Limb (tissue), 2 donors: ENCODE measurements at regions not wholly inside any gene's neighbourhood (a gene's known extent, or its start where the extent isn't known, plus 50 kb on each side); places are given as distances from the start of the nearest gene placed in this dataset.

Experiments used
- DNase-seq, 2 donors: peaks; one replicate each; pipeline ENCODE4 v3.0.0-alpha.2; 2016; ENCODE audit errors: extremely low spot score in 2 of 2

DNA sequence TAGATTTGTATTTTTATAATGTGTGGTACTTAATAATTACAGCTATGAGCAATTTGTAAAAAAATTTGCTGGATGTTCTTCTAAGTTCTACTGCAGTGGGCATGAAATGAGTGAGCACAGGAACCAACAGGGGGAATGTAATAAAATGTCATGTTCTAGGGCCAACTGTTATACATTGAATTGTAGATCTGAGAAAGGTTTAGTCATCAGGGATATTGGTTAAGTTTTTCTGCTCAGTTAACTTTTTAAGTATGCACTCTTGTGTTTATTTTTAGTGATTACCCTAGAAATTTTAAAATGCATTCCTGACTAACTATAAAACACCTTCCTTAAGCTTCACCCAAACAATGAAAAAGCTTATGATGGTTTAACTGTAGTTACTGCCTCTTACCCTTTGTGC lies 101.8 kb downstream of the CAND1 start:
- no peak for DNase-seq

DNA sequence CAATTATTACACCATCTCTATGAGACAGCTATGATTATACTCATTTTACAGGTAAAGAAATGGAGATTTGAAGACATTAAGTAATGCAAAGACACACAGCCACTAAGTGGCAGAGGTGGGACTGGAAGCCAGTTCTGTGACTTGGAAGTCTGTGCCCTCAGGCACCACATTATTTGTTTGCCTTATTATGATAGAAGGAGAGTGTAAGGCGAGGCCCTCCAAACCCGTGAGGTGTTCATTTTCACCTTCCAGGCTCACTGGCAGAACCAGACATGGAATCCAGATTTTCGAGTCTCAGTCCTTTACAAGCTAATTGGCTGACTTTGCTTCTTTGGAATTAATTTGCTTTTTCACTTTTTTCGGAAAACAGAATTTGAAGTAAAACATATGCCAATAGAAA lies 107.9 kb downstream of the CAND1 start:
- DNase-seq: no peak

DNA sequence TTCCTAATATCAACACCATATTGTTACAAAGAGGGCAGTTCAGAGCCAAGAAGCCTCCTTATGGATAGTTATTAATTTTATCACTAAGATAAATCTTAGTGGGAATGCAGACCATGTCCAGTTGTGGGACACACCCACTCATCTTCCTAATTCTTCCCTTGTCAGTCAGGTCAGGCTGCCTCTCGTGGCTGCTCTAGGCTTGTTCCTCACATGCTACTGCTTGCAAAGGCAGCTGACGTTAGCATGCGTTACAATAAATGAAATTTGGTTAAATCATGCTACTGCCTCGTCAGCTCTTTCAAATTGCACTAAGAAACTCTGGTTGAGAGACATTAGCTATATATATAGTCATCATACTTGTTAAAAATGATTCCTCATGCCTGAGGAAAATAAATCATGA lies 108.4 kb downstream of the CAND1 start:
- no peak for DNase-seq

DNA sequence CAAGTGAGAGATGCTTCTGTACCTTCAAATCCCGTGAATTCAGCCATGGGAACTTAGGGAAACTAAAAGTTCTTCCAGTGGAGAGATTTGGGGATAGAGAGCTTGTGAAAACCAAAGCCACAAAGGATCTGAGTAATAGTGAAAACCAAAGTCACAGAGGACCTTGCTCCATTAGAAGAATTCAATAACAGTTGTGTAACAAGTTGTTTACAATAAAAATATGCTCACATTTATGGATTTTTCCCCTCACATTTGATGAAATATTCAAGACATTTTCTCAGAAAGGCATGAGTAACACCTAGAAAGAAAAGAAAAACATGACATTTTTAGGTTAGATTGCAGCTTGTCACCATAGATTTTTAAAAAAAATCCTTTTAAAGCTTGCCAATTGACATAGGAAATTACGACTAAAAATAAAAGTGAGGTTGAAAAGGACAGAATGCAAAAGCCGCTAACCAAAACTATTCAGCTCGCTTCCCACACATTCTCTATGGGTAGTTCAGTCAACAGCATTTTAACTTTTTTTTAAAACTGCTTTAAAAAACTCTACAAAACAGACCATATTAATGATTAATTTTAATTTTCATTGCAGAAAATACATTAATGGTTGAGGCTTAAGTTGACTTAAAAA lies 113.2 kb downstream of the CAND1 start:
- DNase-seq: no peak

DNA sequence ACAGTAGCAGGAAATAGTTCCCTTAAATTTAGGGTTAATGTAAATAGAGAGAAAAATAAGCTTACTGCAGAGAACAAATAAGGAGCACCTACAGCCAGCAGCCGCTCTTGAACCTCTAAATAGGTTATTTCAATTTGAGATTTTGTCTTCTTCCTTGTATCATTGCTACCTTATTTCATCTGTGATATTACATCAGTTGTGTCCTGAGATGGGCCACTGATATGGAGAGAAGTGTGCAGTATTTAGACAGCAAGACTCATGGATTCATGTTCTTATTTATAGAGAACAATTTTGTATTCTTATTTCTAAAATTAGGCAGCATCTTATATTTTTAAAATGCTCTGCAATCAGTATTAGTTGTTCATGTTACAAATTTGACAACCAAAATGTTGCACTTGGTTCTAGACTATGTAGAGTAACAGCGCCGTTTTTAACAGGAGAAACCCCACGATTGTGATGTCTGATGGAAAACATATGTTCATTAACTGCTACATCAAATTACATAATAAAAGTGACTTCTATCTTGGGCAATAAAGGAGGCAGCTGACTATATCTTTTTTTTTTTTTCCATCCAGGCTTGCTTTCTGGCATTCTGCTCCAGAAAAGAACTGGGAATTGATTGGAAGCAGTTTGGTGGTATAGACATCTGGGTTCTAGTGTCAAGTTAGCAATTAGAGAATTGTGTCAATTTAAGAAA lies 117.9 kb downstream of the CAND1 start:
- DNase-seq: no peak

DNA sequence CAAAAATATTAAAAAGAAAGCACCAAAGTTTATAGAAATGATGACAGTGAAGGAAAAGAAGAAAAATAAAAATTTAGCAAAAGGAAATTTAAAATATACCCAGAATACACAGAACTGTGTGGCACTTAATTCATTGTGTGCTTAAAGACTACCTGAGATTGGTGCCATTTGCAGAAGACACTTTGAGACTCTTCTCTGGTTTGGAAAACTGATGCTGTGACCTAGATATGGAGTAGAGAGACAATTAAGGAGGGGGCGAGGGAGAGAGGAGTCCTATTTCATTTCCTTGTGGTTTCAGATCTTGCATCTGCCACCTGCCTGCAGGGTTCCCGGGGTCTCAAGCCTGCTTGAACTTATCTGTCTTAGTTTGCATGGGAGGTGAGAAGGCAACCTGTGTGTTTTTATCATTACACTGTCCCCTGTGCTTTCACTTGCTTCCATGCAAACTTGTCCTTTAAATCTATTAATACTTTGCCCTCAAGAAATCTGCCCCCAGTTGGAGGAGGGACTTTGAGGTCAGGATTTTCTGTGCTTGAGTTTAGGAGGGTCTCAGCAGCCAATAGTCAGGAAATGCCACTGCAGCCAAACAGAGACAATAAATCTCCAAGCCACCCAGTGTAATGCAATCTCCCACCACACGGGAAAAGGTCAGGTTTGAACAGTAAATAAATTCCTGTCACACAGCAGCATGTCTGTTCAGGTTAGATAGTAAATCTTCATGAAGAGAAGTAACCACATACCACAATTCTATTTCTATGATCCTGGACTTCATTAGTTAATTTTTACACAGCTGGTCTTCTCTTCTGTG lies 119.4 kb downstream of the CAND1 start:
- DNase-seq: no peak

DNA sequence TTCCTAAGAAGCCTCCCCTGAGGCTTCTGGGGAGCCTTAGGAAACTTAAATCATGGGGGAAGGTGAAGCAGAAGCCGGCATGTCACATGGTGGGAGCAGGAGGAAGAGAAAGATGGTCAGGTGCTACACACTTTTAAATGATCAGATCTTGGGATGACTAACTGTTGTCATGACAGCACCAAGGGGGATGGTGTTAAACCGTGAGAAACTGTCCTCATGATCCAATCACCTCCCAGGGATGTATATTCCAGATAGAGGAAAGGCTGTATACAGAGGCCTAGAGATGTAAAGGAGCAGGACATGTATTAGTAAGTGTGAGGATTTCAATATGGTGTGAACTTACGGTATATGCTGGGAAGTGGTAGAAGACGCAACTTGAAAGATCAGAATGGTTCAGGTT lies 121.1 kb downstream of the CAND1 start:
- DNase-seq: no peak

DNA sequence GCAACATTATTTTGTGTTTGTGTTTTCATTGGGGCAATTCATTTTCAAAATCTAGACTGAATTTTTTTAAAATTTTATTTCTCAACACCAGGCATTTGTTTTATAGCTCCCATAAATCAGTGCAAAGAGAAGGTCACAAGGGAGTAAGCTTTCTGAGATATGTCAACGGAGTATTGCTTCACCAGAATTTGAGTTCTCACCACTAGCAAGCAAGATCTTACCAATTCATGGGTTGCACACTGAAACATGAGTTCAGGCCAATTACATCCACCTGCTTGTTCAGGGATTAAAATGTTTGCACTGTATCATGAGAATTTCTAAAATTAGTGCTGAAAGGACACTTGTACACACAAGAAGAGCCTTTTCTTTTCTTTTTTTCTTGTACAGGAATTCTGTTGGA lies 121.9 kb downstream of the CAND1 start:
- DNase-seq: no peak

DNA sequence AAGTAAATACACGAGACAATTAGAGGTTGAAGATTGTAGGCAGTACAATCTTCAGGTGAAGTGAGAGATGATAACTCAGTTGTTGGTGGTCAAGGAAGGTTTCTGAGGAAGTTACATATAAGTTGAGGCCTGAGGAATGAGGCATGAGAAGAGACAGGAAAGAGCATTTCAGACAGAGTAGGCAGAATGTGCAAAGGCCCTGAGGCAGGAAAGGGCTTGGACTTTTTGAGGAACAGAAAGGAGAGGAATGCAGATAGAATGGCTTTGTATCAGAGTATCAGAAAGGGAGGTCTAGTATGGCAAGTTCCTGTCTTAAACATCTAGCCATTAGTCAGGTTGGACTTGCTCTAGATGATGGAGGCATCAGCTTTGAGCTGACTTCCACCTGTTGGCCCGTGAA lies 122.5 kb downstream of the CAND1 start:
- no peak for DNase-seq

DNA sequence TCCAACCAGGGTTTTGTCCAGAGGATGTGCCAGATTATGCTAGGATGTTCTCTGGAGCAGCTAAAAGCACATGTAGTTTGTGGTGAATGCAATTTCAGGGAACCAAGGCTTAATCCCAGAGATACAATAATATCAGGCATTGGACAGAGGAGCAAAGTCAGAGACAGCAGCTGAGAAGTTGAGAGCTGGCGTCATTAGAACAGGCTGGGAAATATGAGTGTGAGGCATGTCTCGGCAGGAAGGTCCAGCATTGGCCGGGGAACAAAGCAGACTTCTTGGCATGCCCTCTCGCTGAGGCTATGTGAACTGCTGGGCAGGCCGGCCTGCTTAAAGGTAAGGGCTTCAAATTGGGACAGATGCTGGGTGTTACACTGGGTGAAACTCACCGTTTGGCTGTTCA lies 125.4 kb downstream of the CAND1 start:
- DNase-seq: peak; percentile 49 to 64

DNA sequence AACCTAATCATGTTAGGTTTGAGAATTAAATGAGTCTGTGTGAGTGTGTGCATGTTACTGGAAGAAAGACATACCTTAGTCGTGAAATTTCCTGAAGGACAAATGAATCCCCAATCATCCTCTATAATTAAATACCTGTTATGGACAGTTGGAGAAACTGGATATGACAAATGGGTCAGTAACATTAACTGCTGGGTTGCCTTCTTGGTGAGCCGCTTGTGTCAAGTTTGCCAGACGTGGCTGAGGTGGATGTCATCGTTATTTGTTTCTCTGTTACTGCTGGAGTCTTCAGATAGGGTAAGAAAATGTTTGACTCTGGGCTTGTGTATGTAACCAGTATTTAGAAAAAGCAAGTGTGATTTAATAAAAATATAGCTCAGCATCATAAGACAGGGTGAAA lies 131.6 kb downstream of the CAND1 start:
- no peak for DNase-seq

DNA sequence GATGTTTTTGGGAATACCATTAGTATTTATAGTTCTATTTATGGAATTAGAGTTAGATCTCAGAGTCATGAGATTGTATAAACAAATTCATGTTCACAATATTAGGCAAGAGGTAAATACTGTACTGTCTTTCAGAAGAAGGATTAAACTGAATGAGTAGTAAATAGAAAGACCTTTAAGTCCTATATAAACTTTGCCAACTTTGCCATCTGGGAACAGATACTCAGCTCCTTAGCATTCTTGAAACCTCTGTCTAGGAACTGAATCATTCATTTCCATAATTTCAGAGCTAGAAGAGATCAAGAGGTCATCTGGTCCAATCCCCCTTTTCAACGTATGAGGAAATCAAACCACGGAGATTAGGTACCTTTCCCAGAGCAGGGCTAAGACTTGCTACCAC lies 141.1 kb downstream of the CAND1 start:
- no peak for DNase-seq

DNA sequence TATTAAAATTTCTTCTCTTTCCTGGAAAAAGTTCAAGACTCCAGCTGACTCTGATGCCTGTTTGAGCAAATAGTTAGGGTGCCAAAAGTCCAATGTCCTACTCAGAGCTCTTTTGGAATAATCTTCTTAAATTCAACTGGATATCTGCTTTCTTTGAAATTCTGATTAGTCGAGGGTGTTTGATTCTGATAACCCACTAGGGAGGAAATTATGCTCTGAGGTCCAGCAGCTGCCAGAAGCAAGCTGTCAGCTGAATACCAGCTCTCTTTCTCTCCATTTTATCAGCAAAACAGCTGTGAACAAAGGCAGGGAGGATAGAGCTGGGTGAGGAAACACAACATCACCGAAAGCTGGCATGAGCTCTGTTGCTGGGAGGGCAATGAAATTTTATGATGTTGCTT lies 141.5 kb downstream of the CAND1 start:
- peak in 1 of 2 donors; percentile 33 for DNase-seq

DNA sequence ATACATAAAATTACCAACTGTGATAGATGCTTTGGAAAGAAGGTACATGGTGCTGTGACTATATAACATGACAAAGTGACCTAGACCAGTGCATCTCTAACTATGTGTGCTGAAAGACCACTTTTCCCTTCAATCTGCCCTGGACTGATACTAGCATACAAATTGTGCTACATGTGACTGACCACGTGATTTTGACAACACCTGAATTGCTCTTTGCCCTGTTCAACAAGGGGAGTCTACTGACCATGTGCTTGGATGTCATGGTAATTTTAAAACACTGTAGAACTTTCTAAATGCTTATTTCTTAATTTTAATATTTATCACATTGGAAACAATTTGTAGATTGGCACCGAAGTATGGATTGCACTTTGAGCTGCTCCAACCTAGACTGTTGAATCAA lies 142.4 kb downstream of the CAND1 start:
- no peak for DNase-seq

DNA sequence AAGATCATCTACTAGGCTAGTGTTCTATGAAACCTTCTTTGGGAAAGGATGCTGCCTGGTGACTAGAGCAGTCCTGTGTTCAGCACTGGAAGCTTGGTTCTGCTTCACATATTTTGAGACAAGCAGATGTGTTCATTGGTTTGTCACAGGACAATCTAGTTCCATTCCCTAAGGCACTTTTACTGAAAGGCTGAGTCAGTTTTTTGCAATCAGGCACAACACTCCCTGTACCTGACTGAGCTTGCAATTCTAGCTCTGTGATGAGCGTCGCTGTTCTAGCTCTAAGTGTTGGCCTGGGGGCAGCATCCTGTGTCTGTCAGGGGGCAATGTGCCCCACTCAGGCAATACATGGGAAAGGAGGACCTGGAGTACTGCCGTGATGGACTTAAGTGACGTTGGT lies 144.4 kb downstream of the CAND1 start:
- no peak for DNase-seq

DNA sequence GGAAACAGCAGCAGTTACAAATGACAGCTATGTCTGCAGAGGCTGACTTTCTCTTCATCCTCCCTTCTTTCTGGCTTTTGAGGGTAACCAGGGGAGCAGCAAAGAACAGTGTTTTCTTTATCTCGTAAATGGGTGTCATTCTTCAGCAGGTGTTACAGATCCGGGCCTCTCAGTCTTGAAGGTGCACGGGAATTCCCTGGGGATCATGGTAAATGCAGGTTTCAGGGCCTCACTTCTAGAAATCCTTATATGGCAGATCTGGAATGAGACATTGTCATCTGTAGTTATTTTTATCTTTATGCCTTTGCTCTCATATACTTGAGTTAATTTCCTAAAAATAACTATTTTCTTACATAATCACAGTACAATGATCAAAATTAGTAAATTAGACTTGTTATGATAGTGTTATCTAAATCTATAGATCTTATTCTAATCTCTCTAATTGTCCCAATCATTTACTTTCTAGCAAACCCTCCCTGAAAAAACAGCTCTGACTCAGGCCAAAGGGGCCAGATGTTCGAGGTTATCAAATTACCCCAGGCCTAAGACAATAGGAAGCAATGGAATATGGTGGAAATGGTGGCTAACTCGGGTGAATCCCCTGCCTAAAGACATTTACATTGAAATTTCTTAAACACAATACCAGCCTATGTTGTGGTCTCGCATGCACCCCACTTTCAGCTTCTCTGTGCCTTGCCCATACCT lies 145.0 kb downstream of the CAND1 start:
- DNase-seq: no peak

DNA sequence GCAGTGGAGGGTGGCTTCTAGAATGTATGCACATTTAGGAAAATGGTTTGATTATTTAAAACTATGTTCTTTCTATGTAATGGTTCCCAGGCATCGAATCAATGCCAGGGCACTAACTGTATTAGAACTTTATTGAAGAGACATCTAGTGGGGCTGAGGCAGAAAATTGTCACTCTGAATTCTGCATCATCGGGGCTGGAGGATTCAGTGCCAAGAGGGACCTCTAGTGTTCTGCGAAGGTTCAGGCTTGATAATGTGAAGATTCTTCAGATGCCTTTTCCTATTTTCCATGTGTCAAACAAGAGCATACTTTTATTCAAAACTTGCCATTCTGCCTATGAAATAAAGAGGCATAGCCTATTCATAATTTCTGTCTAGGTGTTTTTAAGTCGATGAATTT lies 146.3 kb downstream of the CAND1 start:
- DNase-seq: peak in 1 of 2 donors; percentile 58

DNA sequence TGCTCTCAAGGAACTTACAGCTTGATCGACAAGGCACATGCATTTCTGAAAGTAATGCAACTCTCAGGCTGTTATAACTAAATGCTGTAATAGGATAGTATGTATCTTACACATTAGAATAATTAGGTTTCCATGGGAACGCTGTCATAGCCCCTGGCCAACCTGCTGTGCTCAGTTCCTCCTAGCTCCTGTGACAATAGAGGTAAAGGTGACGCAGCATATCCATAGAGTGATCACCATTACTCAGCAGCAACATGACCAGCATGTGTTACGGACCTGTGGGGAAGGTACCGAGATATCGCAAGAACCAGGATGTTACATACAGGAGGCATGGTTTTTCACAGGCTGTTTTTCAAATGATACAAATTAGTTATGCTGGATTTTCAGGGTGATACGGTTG lies 150.7 kb downstream of the CAND1 start:
- no peak for DNase-seq

DNA sequence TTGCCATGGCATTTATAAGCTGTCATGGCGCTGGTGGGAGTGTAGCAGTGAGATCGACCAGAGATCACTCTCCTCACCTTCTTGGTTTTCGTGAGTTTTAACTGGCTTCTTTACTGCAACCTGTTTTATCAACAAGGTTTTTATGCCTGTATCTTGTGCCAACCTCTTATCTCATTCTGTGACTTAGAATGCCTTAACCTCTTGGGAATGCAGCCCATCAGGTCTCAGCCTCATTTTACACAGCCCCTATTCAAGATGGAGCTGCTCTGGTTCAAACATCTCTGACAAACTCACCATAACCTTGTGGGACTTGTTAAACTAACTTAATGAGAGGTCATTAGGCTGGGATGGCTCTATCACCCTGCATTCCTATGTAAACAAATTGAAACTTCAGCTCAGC lies 151.3 kb downstream of the CAND1 start:
- no peak for DNase-seq

DNA sequence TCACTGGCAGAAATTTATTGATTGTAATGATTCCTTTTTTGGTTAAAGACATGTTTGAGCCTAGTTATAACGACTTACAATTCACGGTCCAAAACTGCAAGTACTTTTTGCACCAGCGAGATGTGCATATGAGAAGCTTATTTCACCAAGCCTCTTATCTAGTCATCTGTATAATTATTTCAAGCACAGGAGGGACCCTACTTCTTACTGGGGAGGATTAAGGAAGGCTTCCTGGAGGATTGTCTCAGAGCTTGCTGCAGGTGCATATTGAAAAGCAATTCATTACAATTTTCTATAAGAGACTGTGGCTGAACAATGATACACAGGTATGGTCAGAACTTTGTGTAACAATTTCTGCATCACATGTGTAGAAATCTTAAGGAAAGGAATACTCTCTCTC lies 152.9 kb downstream of the CAND1 start:
- DNase-seq: no peak

DNA sequence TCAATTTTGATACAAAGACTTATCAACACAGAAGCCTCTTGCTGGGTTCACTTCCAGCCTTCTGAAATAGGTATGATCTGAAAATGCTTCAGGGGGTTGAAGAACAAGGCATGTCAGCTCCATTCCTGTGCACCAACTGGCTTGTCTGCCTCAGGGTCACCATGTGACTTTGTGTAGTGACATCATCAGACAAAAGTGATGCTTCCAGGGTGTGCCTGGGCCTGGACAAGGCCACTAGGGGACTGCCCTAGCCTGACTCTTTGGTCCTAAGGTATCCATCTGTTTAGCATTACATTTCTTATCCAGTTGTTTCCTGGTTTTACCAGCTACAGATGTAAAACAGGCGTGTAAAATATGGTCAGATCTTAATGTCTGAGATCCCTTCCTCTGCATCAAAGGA lies 155.6 kb downstream of the CAND1 start:
- no peak for DNase-seq

DNA sequence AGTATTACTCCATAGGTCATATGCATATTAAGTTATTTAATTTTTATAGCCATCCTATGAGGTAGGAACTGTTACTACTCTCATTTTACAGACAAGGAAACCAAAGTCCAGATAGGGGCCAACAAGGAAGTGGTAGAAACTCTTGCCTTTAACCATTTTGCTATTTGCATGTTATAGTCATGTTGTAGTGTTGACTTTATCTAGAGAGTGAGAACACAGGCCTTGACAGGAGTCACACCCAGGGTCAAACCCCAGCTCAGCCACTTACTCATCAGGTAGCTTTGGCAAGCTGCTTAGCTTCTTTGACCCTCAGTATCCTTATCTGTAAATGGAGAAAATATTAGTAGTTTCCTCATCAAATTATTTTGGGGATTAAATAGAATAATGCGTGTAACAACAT lies 156.2 kb downstream of the CAND1 start:
- DNase-seq: no peak
